Hepatocyte (in vitro differentiated cells): ENCODE measurements at regions not wholly inside any gene's neighbourhood (a gene's known extent, or its start where the extent isn't known, plus 50 kb on each side); places are given as distances from the start of the nearest gene placed in this dataset.

Experiments used
- EZH2 ChIP-seq: fragments of 200-600 bp; sonication (generic); IDR thresholded peaks from 2 replicates; pipeline ENCODE4 v1.6.1; 2016; ENCODE audit warnings: antibody characterized with exemption, mild to moderate bottlenecking, borderline replicate concordance
- EZH2phosphoT487 ChIP-seq: fragments of 200-600 bp; sonication (generic); IDR thresholded peaks from one replicate; pipeline ENCODE4 v1.6.1; 2018; ENCODE audit warnings: antibody characterized with exemption, mild to moderate bottlenecking, low read depth, moderate library complexity; ENCODE audit not compliant: unreplicated experiment, severe bottlenecking
- TF ChIP-seq, protein P1 (sequence below): fragments of 200-600 bp; sonication (generic); IDR thresholded peaks from 2 replicates; pipeline ENCODE4 v1.5.1; 2016; ENCODE audit warnings: antibody characterized with exemption, mild to moderate bottlenecking; ENCODE audit not compliant: poor library complexity

DNA sequence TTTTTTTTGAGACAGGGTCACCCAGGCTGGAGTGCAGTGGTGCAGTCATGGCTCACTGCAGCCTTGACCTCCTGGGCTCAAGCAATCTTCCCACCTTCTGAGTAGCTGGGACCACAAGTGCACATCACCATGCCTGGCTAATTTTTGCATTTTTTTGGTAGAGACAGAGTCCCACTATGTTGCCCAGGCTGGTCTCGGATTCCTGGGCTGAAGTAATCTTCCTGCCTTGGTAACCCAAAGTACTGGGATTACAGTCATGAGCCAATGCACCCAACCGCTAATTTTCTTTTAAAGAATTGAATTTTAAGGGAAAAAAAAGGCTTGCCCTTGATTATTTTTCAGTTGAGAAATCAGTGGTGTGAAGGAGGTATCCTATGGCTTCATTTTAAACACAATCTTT is 334.0 kb downstream of the SOX2 start:
- TF ChIP-seq EZH2: no peak
- TF ChIP-seq, protein P1, sequence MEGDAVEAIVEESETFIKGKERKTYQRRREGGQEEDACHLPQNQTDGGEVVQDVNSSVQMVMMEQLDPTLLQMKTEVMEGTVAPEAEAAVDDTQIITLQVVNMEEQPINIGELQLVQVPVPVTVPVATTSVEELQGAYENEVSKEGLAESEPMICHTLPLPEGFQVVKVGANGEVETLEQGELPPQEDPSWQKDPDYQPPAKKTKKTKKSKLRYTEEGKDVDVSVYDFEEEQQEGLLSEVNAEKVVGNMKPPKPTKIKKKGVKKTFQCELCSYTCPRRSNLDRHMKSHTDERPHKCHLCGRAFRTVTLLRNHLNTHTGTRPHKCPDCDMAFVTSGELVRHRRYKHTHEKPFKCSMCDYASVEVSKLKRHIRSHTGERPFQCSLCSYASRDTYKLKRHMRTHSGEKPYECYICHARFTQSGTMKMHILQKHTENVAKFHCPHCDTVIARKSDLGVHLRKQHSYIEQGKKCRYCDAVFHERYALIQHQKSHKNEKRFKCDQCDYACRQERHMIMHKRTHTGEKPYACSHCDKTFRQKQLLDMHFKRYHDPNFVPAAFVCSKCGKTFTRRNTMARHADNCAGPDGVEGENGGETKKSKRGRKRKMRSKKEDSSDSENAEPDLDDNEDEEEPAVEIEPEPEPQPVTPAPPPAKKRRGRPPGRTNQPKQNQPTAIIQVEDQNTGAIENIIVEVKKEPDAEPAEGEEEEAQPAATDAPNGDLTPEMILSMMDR: no peak
- TF ChIP-seq EZH2phosphoT487: no peak
